IPS DF 19.7 (cell line): ENCODE measurements at regions not wholly inside any gene's neighbourhood (a gene's known extent, or its start where the extent isn't known, plus 50 kb on each side); places are given as distances from the start of the nearest gene placed in this dataset.
"Not testable (repeated sequence)": the region's sequence is repeated elsewhere in the genome, so short reads cannot be mapped to it uniquely, and the experiment has no call there.

Source experiments
- DNase-seq: peaks from one replicate; pipeline ENCODE4 v3.0.0-alpha.2; 2013; ENCODE audit warnings: low read depth, low spot score

- not testable (repeated sequence) for DNase-seq
Observed at GRCh38 chr21:8987896-8988295, 1533.5 kb upstream of the TPTE start.

GRCh38 chr21:8988696-8989095, 1532.7 kb upstream of the TPTE start:
- DNase-seq, result peak; percentile 92

GRCh38 chr21:8989261-8989711, 1532.1 kb upstream of the TPTE start:
- DNase-seq, result peak; percentile 95

GRCh38 chr21:8989721-8990325, 1531.6 kb upstream of the TPTE start:
- DNase-seq, result peak; percentile 93

GRCh38 chr21:8990326-8991087, 1530.9 kb upstream of the TPTE start:
- DNase-seq, result peak; percentile 95

GRCh38 chr21:8991088-8991907, 1530.1 kb upstream of the TPTE start:
- DNase-seq, result peak; percentile 96

- DNase-seq, result peak; percentile 94
Observed at GRCh38 chr21:8991968-8992621, 1529.3 kb upstream of the TPTE start.

GRCh38 chr21:8992731-8993174, 1528.6 kb upstream of the TPTE start:
- DNase-seq, result peak; percentile 98

- peak; percentile 97 for DNase-seq
Observed at GRCh38 chr21:8993284-8993942, 1528.0 kb upstream of the TPTE start.

GRCh38 chr21:8993943-8994639, 1527.3 kb upstream of the TPTE start:
- peak; percentile 96 for DNase-seq

GRCh38 chr21:8994640-8995511, 1526.5 kb upstream of the TPTE start:
- DNase-seq, result peak; percentile 93

GRCh38 chr21:8996487-8996968, 1524.9 kb upstream of the TPTE start:
- not testable (repeated sequence) for DNase-seq

- DNase-seq, result no peak
Observed at GRCh38 chr21:8997011-8997440, 1524.4 kb upstream of the TPTE start.

- peak; percentile 77 for DNase-seq
Observed at GRCh38 chr21:8997443-8998390, 1523.7 kb upstream of the TPTE start.

- peak; percentile 84 for DNase-seq
Observed at GRCh38 chr21:8998480-8998879, 1522.9 kb upstream of the TPTE start.

- DNase-seq, result no peak
Observed at GRCh38 chr21:8998946-8999681, 1522.3 kb upstream of the TPTE start.

GRCh38 chr21:9000132-9000531, 1521.3 kb upstream of the TPTE start:
- DNase-seq, result not testable (repeated sequence)
